ENCODE measurements at regions not wholly inside any gene's neighbourhood (a gene's known extent, or its start where the extent isn't known, plus 50 kb on each side); places are given as distances from the start of the nearest gene placed in this dataset.
"Not testable (repeated sequence)": the region's sequence is repeated elsewhere in the genome, so short reads cannot be mapped to it uniquely, and the experiment has no call there.

DNA sequence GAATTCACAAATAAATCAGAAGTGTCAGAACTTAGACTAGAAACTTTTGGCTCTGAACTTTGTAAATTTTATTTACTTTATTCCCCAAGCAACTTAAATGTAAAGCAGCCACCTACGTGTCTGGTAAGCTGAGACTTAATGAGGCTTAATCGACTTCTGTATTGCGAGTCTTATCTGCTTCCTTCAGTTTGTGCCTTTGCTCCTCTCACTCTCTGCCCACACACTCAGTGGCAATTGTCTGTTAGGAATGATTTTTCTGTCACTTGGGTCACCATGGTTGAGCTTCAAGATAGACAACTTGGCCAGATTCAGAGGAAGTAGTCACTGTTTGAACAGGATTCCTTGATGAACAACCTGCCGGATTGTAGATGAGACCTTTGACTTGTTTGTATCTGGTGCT lies 691.4 kb upstream of the FSHR start:
- no peak for DNase-seq (ENCODE audit: extremely low spot score)
- POLR2A ChIA-PET: no interaction called here

DNA sequence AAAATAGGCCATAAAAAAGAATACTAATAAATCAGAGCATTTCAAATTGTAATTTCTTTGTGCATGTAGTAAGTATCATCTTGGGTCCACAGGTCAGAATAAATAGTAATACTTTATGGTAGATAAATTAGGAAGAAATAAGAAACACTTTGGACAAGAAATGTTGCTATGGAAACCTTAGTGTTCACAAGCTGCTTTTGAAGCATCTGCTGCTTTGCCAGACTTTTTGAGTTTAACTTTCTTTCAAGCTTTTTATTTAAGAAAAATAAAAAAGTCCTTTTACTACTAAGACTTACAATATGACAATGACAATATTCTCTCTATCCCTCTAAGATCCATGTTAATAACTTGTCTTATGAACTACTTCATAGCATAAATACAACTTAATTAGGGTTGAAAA lies 690.7 kb upstream of the FSHR start:
- no peak for TF ChIP-seq ARNT (IDR thresholded peaks at IDR 0.05)
- TF ChIP-seq TARDBP (IDR thresholded peaks at IDR 0.05): no peak
- TF ChIP-seq CTBP1 (IDR thresholded peaks at IDR 0.05; ENCODE audit: borderline replicate concordance): no peak
- no peak for TF ChIP-seq ELF4 (IDR thresholded peaks at IDR 0.05)
- no peak for TF ChIP-seq L3MBTL2 (conservative IDR thresholded peaks at IDR 0.05)
- TF ChIP-seq LEF1 (IDR thresholded peaks at IDR 0.05; ENCODE audit: borderline replicate concordance): no peak
- no peak for TF ChIP-seq NFRKB (IDR thresholded peaks at IDR 0.05)
- TF ChIP-seq SUZ12 (IDR thresholded peaks at IDR 0.05): no peak
- TF ChIP-seq SP1 (IDR thresholded peaks at IDR 0.05): no peak
- TF ChIP-seq ZNF384 (IDR thresholded peaks at IDR 0.05): no peak
- no peak for TF ChIP-seq BHLHE40 (IDR thresholded peaks at IDR 0.05; ENCODE audit: borderline replicate concordance)
- TF ChIP-seq FOXM1 (IDR thresholded peaks at IDR 0.05; ENCODE audit: borderline replicate concordance): no peak
- TF ChIP-seq FOXA1 (IDR thresholded peaks at IDR 0.05): no peak
- TF ChIP-seq PKNOX1 (IDR thresholded peaks at IDR 0.05): no peak
- TF ChIP-seq HDGF (IDR thresholded peaks at IDR 0.05; ENCODE audit: borderline replicate concordance): no peak
- TF ChIP-seq FOXK2 (IDR thresholded peaks at IDR 0.05): no peak
- ChIA-PET CTCF (no interaction called here), POLR2A (no interaction called here)
- no peak for DNase-seq (ENCODE audit: extremely low spot score)

More for the DNA sequence above, 691.4 kb upstream of the FSHR start:
- CTCF ChIA-PET: no interaction called here
- TF ChIP-seq HDGF (IDR thresholded peaks at IDR 0.05; ENCODE audit: borderline replicate concordance): no peak
- no peak for TF ChIP-seq ARNT (IDR thresholded peaks at IDR 0.05)
- TF ChIP-seq SUZ12 (IDR thresholded peaks at IDR 0.05): no peak
- no peak for TF ChIP-seq ELF4 (IDR thresholded peaks at IDR 0.05)
- no peak for TF ChIP-seq L3MBTL2 (conservative IDR thresholded peaks at IDR 0.05)
- TF ChIP-seq BHLHE40 (IDR thresholded peaks at IDR 0.05; ENCODE audit: borderline replicate concordance): no peak
- TF ChIP-seq FOXK2 (IDR thresholded peaks at IDR 0.05): no peak
- no peak for TF ChIP-seq TARDBP (IDR thresholded peaks at IDR 0.05)
- no peak for TF ChIP-seq ZNF384 (IDR thresholded peaks at IDR 0.05)
- TF ChIP-seq CTBP1 (IDR thresholded peaks at IDR 0.05; ENCODE audit: borderline replicate concordance): no peak
- TF ChIP-seq FOXA1 (IDR thresholded peaks at IDR 0.05): no peak
- TF ChIP-seq NFRKB (IDR thresholded peaks at IDR 0.05): no peak
- no peak for TF ChIP-seq LEF1 (IDR thresholded peaks at IDR 0.05; ENCODE audit: borderline replicate concordance)
- no peak for TF ChIP-seq SP1 (IDR thresholded peaks at IDR 0.05)
- no peak for TF ChIP-seq FOXM1 (IDR thresholded peaks at IDR 0.05; ENCODE audit: borderline replicate concordance)
- no peak for TF ChIP-seq PKNOX1 (IDR thresholded peaks at IDR 0.05)

DNA sequence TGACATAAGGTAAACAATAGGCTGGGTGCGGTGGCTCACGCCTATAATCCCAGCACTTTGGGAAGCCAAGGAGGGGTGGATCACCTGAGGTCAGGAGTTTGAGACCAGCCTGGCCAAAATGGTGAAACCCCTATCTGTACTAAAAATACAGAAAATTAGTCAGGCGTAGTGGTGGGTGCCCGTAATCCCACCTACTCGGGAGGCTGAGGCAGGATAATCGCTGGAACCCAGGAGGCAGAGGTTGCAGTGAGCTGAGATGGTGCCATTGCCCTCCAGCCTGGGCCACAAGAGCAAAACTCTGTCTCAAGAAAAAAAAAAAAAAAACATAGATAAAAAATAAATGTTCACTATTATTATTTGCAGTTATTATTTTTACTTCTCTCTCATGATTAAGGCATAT lies 689.8 kb upstream of the FSHR start:
- CTCF ChIA-PET; DNase-seq (ENCODE audit: extremely low spot score); POLR2A ChIA-PET: not testable (repeated sequence)

- POLR2A ChIA-PET: no interaction called here
- CTCF ChIA-PET: no interaction called here
- TF ChIP-seq BHLHE40 (IDR thresholded peaks at IDR 0.05; ENCODE audit: borderline replicate concordance): no peak
- no peak for TF ChIP-seq CTBP1 (IDR thresholded peaks at IDR 0.05; ENCODE audit: borderline replicate concordance)
- no peak for TF ChIP-seq FOXA1 (IDR thresholded peaks at IDR 0.05)
- TF ChIP-seq LEF1 (IDR thresholded peaks at IDR 0.05; ENCODE audit: borderline replicate concordance): no peak
- no peak for TF ChIP-seq L3MBTL2 (conservative IDR thresholded peaks at IDR 0.05)
- TF ChIP-seq FOXM1 (IDR thresholded peaks at IDR 0.05; ENCODE audit: borderline replicate concordance): no peak
- no peak for TF ChIP-seq FOXK2 (IDR thresholded peaks at IDR 0.05)
- TF ChIP-seq ARNT (IDR thresholded peaks at IDR 0.05): no peak
- DNase-seq (ENCODE audit: extremely low spot score): no peak
Measured at GRCh38 chr2:49843314-49843713, 689.0 kb upstream of the FSHR start.

GRCh38 chr2:49840428-49840975 lies 686.2 kb upstream of the FSHR start:
- TF ChIP-seq ARNT (IDR thresholded peaks at IDR 0.05) (no peak), SP1 (IDR thresholded peaks at IDR 0.05) (no peak), ELF4 (IDR thresholded peaks at IDR 0.05) (no peak), L3MBTL2 (conservative IDR thresholded peaks at IDR 0.05) (no peak), HDGF (IDR thresholded peaks at IDR 0.05; ENCODE audit: borderline replicate concordance) (no peak), FOXM1 (IDR thresholded peaks at IDR 0.05; ENCODE audit: borderline replicate concordance) (no peak), SUZ12 (IDR thresholded peaks at IDR 0.05) (no peak), CTBP1 (IDR thresholded peaks at IDR 0.05; ENCODE audit: borderline replicate concordance) (no peak), ZNF384 (IDR thresholded peaks at IDR 0.05) (no peak), FOXA1 (IDR thresholded peaks at IDR 0.05) (no peak), LEF1 (IDR thresholded peaks at IDR 0.05; ENCODE audit: borderline replicate concordance) (no peak), NFRKB (IDR thresholded peaks at IDR 0.05) (no peak), TARDBP (IDR thresholded peaks at IDR 0.05) (no peak), FOXK2 (IDR thresholded peaks at IDR 0.05) (no peak), BHLHE40 (IDR thresholded peaks at IDR 0.05; ENCODE audit: borderline replicate concordance) (no peak)
- ChIA-PET CTCF (no interaction called here), POLR2A (no interaction called here)
- no peak for DNase-seq (ENCODE audit: extremely low spot score)

GRCh38 chr2:49839818-49840217 lies 685.5 kb upstream of the FSHR start:
- POLR2A ChIA-PET: no interaction called here
- TF ChIP-seq LEF1 (IDR thresholded peaks at IDR 0.05; ENCODE audit: borderline replicate concordance): no peak
- TF ChIP-seq BHLHE40 (IDR thresholded peaks at IDR 0.05; ENCODE audit: borderline replicate concordance): no peak
- no peak for TF ChIP-seq FOXK2 (IDR thresholded peaks at IDR 0.05)
- CTCF ChIA-PET: no interaction called here
- DNase-seq (ENCODE audit: extremely low spot score): no peak

GRCh38 chr2:49837561-49838293 lies 683.4 kb upstream of the FSHR start:
- ChIA-PET CTCF (no interaction called here), POLR2A (no interaction called here)
- TF ChIP-seq L3MBTL2 (conservative IDR thresholded peaks at IDR 0.05) (no peak), ARNT (IDR thresholded peaks at IDR 0.05) (no peak), HDGF (IDR thresholded peaks at IDR 0.05; ENCODE audit: borderline replicate concordance) (no peak), FOXM1 (IDR thresholded peaks at IDR 0.05; ENCODE audit: borderline replicate concordance) (no peak), FOXA1 (IDR thresholded peaks at IDR 0.05) (no peak), LEF1 (IDR thresholded peaks at IDR 0.05; ENCODE audit: borderline replicate concordance) (no peak), CTBP1 (IDR thresholded peaks at IDR 0.05; ENCODE audit: borderline replicate concordance) (no peak), SUZ12 (IDR thresholded peaks at IDR 0.05) (no peak), SP1 (IDR thresholded peaks at IDR 0.05) (no peak), PKNOX1 (IDR thresholded peaks at IDR 0.05) (no peak), BHLHE40 (IDR thresholded peaks at IDR 0.05; ENCODE audit: borderline replicate concordance) (no peak), TARDBP (IDR thresholded peaks at IDR 0.05) (no peak), ZNF384 (IDR thresholded peaks at IDR 0.05) (no peak), NFRKB (IDR thresholded peaks at IDR 0.05) (no peak), ELF4 (IDR thresholded peaks at IDR 0.05) (no peak)
- DNase-seq (ENCODE audit: extremely low spot score): no peak
